IMR-90 (cell line): ENCODE measurements at regions not wholly inside any gene's neighbourhood (a gene's known extent, or its start where the extent isn't known, plus 50 kb on each side); places are given as distances from the start of the nearest gene placed in this dataset.

Experiments used
- ATAC-seq: fragments of 200-7000 bp; cut with Tn5 transposase; 2 replicates; pipeline ENCODE4 v1.9.1; 2020; ENCODE audit warnings: low read depth, mild to moderate bottlenecking, moderate library complexity
- BruUV-seq: library from RNA; stranded (reverse); fragments of 400-500 nt; replicated peaks from 2 replicates; lab custom pipeline; 2021; lab: Mats Ljungman, UMichigan
- CTCF ChIA-PET: fragments of 300-600 bp; formaldehyde crosslinking; extraction: SDS; loops from one replicate; lab custom pipeline; 2021; ENCODE audit warnings: antibody characterized with exemption; lab: Yijun Ruan, JAX
- POLR2A ChIA-PET: fragments of 300-600 bp; sonication (Branson Sonifier 250); formaldehyde crosslinking; loops from one replicate; lab custom pipeline; 2022; ENCODE audit warnings: antibody characterized with exemption; ENCODE audit not compliant: unreplicated experiment; lab: Charles Lee
- DNase-seq: peaks from one replicate; pipeline ENCODE4 v3.0.0; 2013
- H2AFZ ChIP-seq: replicated peaks from 2 replicates; pipeline ENCODE3; 2013; ENCODE audit warnings: low read length, mild to moderate bottlenecking; ENCODE audit not compliant: poor library complexity
- H2AK5ac ChIP-seq: 2 replicates; pipeline ENCODE4 v1.6.1; 2013; ENCODE audit warnings: low read depth, low read length, inconsistent platforms
- H2AK9ac ChIP-seq: replicated peaks from 2 replicates; pipeline ENCODE3; 2013; ENCODE audit warnings: mild to moderate bottlenecking, low read depth, low read length, moderate library complexity; ENCODE audit not compliant: poor library complexity
- H2BK120ac ChIP-seq: 2 replicates; pipeline ENCODE4 v1.6.1; 2013; ENCODE audit warnings: low read depth, low read length, inconsistent platforms
- H2BK15ac ChIP-seq: 3 replicates; pipeline ENCODE4 v1.6.1; 2013; ENCODE audit warnings: low read depth, low read length, inconsistent platforms
- H2BK20ac ChIP-seq: 2 replicates; pipeline ENCODE4 v1.6.1; 2013; ENCODE audit warnings: low read depth, mild to moderate bottlenecking, inconsistent platforms, low read length, moderate library complexity
- H2BK5ac ChIP-seq: 2 replicates; pipeline ENCODE4 v1.6.1; 2013; ENCODE audit warnings: mild to moderate bottlenecking, low read depth, low read length, inconsistent platforms; ENCODE audit not compliant: poor library complexity, severe bottlenecking
- H3K14ac ChIP-seq: replicated peaks from 2 replicates; pipeline ENCODE4 v1.6.1; 2013; ENCODE audit warnings: low read depth, low read length, inconsistent platforms
- H3K18ac ChIP-seq: 2 replicates; pipeline ENCODE4 v1.6.1; 2013; ENCODE audit warnings: low read depth, low read length, control low read depth
- H3K23ac ChIP-seq: 2 replicates; pipeline ENCODE4 v1.6.1; 2013; ENCODE audit warnings: low read depth, low read length, inconsistent platforms
- H3K27ac ChIP-seq: 2 replicates; pipeline ENCODE4 v1.5.1; 2013; ENCODE audit warnings: mild to moderate bottlenecking, control low read depth, low read length; ENCODE audit not compliant: insufficient read depth
- H3K27me3 ChIP-seq: 2 replicates; pipeline ENCODE4 v1.6.1; 2013; ENCODE audit warnings: low read length; ENCODE audit not compliant: control insufficient read depth, insufficient read depth
- H3K36me3 ChIP-seq: 2 replicates; pipeline ENCODE4 v1.6.1; 2013; ENCODE audit warnings: low read length, mixed read lengths; ENCODE audit not compliant: control insufficient read depth, insufficient read depth
- H3K4ac ChIP-seq: 2 replicates; pipeline ENCODE4 v1.6.1; 2013; ENCODE audit warnings: low read depth, low read length, inconsistent platforms
- H3K4me1 ChIP-seq: 2 replicates; pipeline ENCODE4 v1.6.1; 2013; ENCODE audit warnings: low read length, mixed read lengths; ENCODE audit not compliant: control insufficient read depth, insufficient read depth
- H3K4me2 ChIP-seq: 2 replicates; pipeline ENCODE4 v1.6.1; 2013; ENCODE audit warnings: low read depth, mild to moderate bottlenecking, control low read depth, low read length, moderate library complexity
- H3K4me3 ChIP-seq: 2 replicates; pipeline ENCODE4 v1.5.1; 2013; ENCODE audit warnings: low read depth, mild to moderate bottlenecking, control low read depth, low read length, moderate library complexity; ENCODE audit not compliant: insufficient read depth
- H3K56ac ChIP-seq: 2 replicates; pipeline ENCODE4 v1.6.1; 2013; ENCODE audit warnings: low read length, inconsistent platforms; ENCODE audit not compliant: insufficient read depth; ENCODE audit errors: extremely low read depth
- H3K79me1 ChIP-seq, 2 experiments: 2 replicates each; pipeline ENCODE4 v1.6.1; 2013; ENCODE audit warnings: low read length in 2 of 2, inconsistent platforms in 1 of 2, low read depth in 1 of 2
- H3K9ac ChIP-seq: 2 replicates; pipeline ENCODE4 v1.6.1; 2013; ENCODE audit warnings: low read depth, low read length, control low read depth
- H3K9me1 ChIP-seq: 2 replicates; pipeline ENCODE4 v1.6.1; 2013; ENCODE audit warnings: low read length, inconsistent platforms; ENCODE audit not compliant: insufficient read depth
- H3K9me3 ChIP-seq: 2 replicates; pipeline ENCODE4 v1.6.1; 2013; ENCODE audit warnings: low read length; ENCODE audit not compliant: control insufficient read depth, insufficient read depth
- H4K20me1 ChIP-seq: 2 replicates; pipeline ENCODE4 v1.6.1; 2013; ENCODE audit warnings: low read length, inconsistent platforms; ENCODE audit not compliant: insufficient read depth
- H4K5ac ChIP-seq: 2 replicates; pipeline ENCODE4 v1.6.1; 2013; ENCODE audit warnings: mild to moderate bottlenecking, low read depth, low read length, control low read depth
- H4K8ac ChIP-seq, 2 experiments: 2 replicates each; pipeline ENCODE4 v1.6.1; 2013; ENCODE audit warnings: low read depth in 2 of 2, low read length in 2 of 2, control low read depth in 1 of 2, inconsistent platforms in 1 of 2
- H4K91ac ChIP-seq: 2 replicates; pipeline ENCODE4 v1.6.1; 2013; ENCODE audit warnings: low read depth, low read length, inconsistent platforms; ENCODE audit not compliant: insufficient read depth
- BHLHE40 ChIP-seq: fragments of 150-350 bp; IDR thresholded peaks from 2 replicates; pipeline ENCODE4 v1.6.1; 2016; ENCODE audit warnings: mild to moderate bottlenecking, low read depth, low read length
- CEBPB ChIP-seq: IDR thresholded peaks from 2 replicates; pipeline ENCODE4 v1.6.1; 2012; ENCODE audit warnings: low read depth, low read length, improper control_type of control experiment
- CHD1 ChIP-seq: IDR thresholded peaks from 2 replicates; pipeline ENCODE4 v1.6.1; 2012; ENCODE audit warnings: low read depth, low read length, improper control_type of control experiment
- CTCF ChIP-seq: conservative IDR thresholded peaks from 2 replicates; pipeline ENCODE4 v1.5.1; 2012; ENCODE audit warnings: mild to moderate bottlenecking, low read depth, low read length, improper control_type of control experiment
- ELK1 ChIP-seq: fragments of 150-350 bp; IDR thresholded peaks from 2 replicates; pipeline ENCODE4 v1.6.1; 2016; ENCODE audit warnings: low read depth, mild to moderate bottlenecking, low read length, moderate library complexity, borderline replicate concordance
- FOS ChIP-seq: fragments of 150-350 bp; IDR thresholded peaks from 2 replicates; pipeline ENCODE4 v1.6.1; 2016; ENCODE audit warnings: low read depth, low read length
- MAZ ChIP-seq: IDR thresholded peaks from 2 replicates; pipeline ENCODE4 v1.6.1; 2012; ENCODE audit warnings: low read depth, mild to moderate bottlenecking, low read length, improper control_type of control experiment, moderate library complexity, borderline replicate concordance
- MXI1 ChIP-seq: IDR thresholded peaks from 2 replicates; pipeline ENCODE4 v1.6.1; 2012; ENCODE audit warnings: low read depth, mild to moderate bottlenecking, low read length, moderate library complexity, borderline replicate concordance
- NFE2L2 ChIP-seq: fragments of 150-350 bp; IDR thresholded peaks from 2 replicates; pipeline ENCODE4 v1.6.1; 2016; ENCODE audit warnings: low read depth, mild to moderate bottlenecking, low read length
- RAD21 ChIP-seq: IDR thresholded peaks from 2 replicates; pipeline ENCODE4 v1.6.1; 2012; ENCODE audit warnings: low read length, improper control_type of control experiment
- RFX5 ChIP-seq: IDR thresholded peaks from 2 replicates; pipeline ENCODE4 v1.8.0; 2012; ENCODE audit warnings: low read depth, mild to moderate bottlenecking, low read length, moderate library complexity
- SMC3 ChIP-seq: fragments of 150-350 bp; IDR thresholded peaks from 2 replicates; pipeline ENCODE4 v1.6.1; 2016; ENCODE audit warnings: low read depth, mild to moderate bottlenecking, antibody characterized with exemption, low read length, moderate library complexity
- USF2 ChIP-seq: fragments of 150-350 bp; IDR thresholded peaks from 2 replicates; pipeline ENCODE4 v1.6.1; 2017; ENCODE audit warnings: mild to moderate bottlenecking, antibody characterized with exemption, low read length, low read depth
- WGBS, 2 experiments: methylation state at CpG; one replicate each; pipeline versions ENCODE4 v1.1.5 to v1.1.7; 2013; ENCODE audit warnings: missing lambda C conversion rate in 2 of 2; ENCODE audit not compliant: insufficient read length in 1 of 2; ENCODE audit errors: extremely low coverage in 2 of 2; 5-methylcytosine and 5-hydroxymethylcytosine counted together
- dilution Hi-C: fragments of 300-500 bp; cut with HindIII; formaldehyde crosslinking; loops from one replicate; pipeline ENCODE4 v1.14.3; 2018; ENCODE audit warnings: low sequenced_read_pairs; ENCODE audit not compliant: unreplicated experiment
- in situ Hi-C: fragments of 300-500 bp; cut with MboI; formaldehyde crosslinking; loops from 3 replicates; pipeline ENCODE4 v1.14.3; 2019; ENCODE audit warnings: low sequenced_read_pairs, inconsistent platforms, mixed read lengths
- intact Hi-C: fragments of 100-400 bp; cut with micrococcal nuclease; formaldehyde crosslinking; loops from 2 replicates; pipeline ENCODE4 v1.10.0; 2022

DNA sequence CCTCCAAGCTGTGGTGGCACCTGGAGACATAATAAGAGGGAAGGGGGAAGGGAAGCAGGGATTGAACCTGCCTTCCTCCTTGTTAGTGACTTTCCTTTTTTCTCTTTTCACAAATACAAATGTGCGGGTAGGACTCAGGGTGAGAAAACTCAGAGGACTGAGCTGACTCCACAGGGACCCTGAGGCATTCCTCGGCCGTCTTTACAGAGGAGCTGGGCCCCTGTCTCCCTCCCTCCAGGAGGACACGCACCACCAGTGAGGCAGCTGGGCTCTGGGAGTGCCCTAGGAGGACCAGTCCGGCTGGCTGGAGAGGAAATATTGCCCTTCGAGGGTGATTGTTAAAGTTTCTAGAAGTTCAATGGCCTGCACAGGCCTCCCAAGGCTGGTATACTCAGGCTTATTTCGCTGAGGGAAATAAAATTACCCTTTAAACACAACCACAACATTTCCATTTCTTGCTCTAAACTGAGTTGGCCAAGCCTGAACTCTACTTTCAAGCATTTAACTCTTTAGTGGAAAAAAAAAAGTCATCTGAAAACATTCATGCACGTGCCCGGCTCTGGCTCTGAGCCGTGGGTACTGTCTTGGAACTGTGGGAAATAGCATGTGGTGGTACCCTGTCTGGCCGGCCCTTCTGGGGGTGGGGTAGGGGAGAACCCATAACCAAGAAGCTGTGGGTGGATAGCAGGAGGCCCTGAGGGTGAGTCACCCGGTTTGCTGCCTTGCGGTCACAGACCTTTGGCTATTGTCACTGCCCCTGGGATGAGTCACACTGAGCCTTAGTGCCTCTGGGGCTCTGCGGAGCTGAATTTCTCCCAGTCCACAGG lies 116.0 kb downstream of the COPS8 start:
- CTCF ChIA-PET = interaction anchor here (0.7 to 1.2 kb wide), 4 partner anchors 17 to 150 kb away, joined by 3 to 4 read pairs (median 3); no protein-coding TSS in a partner anchor
- Histone ChIP-seq H3K36me3 (no peaks in the 10 kb centered on the region), H3K18ac (peak overlapping the region; percentile 98), H3K27me3 (no peaks in the 10 kb centered on the region), H2BK15ac (peak overlapping the region; percentile 99; the same call in 2 of the 3 replicates), H4K20me1 (no peaks in the 10 kb centered on the region), H3K14ac (peak overlapping the region; percentile 94), H2AK9ac (peak overlapping the region; percentile 86), H3K9me1 (peaks cover 31% of the 10 kb centered on the region), H2BK20ac (peak overlapping the region; percentile 98), H3K4me3 (no peak overlapping the region), H2AK5ac (peak overlapping the region; percentile 97), H3K4me1 (peaks cover 50% of the 10 kb centered on the region), H3K9ac (peak overlapping the region; percentile 51), H4K5ac (peak overlapping the region; percentile 90), H2AFZ (peak overlapping the region; percentile 81), H3K4me2 (no peak overlapping the region), H4K91ac (peak overlapping the region; percentile 100), H4K8ac (peak overlapping the region; percentile 93 to 99), H3K27ac (peak overlapping the region; percentile 98), H3K4ac (peak overlapping the region; percentile 99), H3K79me1 (peaks cover 0 to 51% of the 10 kb centered on the region in 2 experiments; a peak in 3 of 4 replicates), H2BK5ac (peak overlapping the region; percentile 98), H3K56ac (peak overlapping the region; percentile 79), H3K9me3 (no peaks in the 10 kb centered on the region), H2BK120ac (peak overlapping the region; percentile 98), H3K23ac (peak overlapping the region; percentile 86)
- in situ Hi-C loops (no loop called here), intact Hi-C loops (no loop called here), dilution Hi-C loops (no loop called here)
- WGBS, 2 experiments = 10% methylated on average over 2 of the region's 14 CpGs; no CpG with 5 or more reads in 1 of the 2 experiments
- BruUV-seq = no TSS peak
- POLR2A ChIA-PET = interaction anchor here (0.5 to 1.3 kb wide), 4 partner anchors 20 to 213 kb away, joined by 3 to 4 read pairs (median 4); partner anchors contain the start of gene COL6A3
- ATAC-seq = peak; percentile 24
- DNase-seq = peak; percentile 87
- TF ChIP-seq CHD1 (no peak), MXI1 (no peak), CEBPB (no peak), NFE2L2 (no peak), SMC3 (no peak), CTCF (no peak), BHLHE40 (peak; percentile 95), ELK1 (no peak), FOS (peak; percentile 94), MAZ (no peak), RAD21 (peak; percentile 5; the same call in 1 of the 2 replicates), USF2 (peak; percentile 32; the same call in 1 of the 2 replicates), RFX5 (no peak)
